ENCODE measurements at regions not wholly inside any gene's neighbourhood (a gene's known extent, or its start where the extent isn't known, plus 50 kb on each side); places are given as distances from the start of the nearest gene placed in this dataset.
"Not testable (repeated sequence)": the region's sequence is repeated elsewhere in the genome, so short reads cannot be mapped to it uniquely, and the experiment has no call there.

GRCh38 chr2:183998041-183998796, 600.1 kb upstream of the ZNF804A start:
- DNase-seq (ENCODE audit: low read depth) = no peak

DNA sequence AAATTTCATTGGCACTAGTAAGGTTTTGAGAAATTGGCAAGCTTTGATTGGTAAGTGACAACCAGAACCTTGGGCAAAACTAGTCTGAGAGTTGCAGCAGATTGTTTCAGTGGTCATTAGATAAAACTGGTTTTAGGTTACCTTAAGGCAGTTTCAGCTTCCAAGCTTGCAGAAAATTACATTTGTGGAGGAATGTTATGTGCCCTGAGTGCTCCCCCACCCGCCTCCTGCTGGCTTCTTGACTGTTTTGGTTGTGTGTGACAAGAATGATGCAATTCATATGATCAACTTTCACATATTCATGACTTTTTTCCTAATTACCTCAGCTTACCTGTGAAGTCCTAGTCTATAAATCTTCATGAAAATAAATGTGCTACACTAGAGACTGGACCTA, 599.5 kb upstream of the ZNF804A start:
- no peak for DNase-seq (ENCODE audit: low read depth)

DNA sequence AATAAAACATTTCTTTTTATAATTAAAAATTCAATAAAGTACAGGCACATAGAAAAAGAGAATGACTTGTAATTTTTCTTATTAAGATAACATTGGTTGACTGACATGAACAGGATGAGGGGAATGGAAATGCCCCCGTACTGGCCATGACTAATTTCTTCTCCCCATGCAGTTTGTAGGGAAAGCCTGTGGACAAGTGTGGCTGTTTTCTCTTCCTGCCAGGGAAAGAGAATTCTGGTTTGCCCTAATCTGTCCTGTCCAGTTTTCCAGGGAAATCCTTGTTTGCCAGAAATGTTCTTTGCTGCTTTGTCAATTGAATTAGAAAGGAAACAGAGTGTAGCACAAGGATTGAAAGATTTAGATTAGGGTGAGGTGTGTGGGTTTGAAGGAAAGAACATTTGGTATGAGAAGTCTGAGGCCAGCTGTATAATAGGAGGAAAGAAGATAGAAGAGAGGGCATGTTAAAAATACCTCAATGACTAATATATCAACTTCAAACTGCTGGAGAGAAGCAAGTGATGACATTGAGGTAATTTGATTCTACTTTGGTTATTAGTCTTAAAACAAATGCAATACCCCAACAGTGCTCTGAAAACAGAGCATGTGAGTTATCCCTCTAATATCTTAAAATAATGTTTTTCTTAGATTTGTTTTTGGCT, 593.9 kb upstream of the ZNF804A start:
- no peak for DNase-seq (ENCODE audit: low read depth)

DNA sequence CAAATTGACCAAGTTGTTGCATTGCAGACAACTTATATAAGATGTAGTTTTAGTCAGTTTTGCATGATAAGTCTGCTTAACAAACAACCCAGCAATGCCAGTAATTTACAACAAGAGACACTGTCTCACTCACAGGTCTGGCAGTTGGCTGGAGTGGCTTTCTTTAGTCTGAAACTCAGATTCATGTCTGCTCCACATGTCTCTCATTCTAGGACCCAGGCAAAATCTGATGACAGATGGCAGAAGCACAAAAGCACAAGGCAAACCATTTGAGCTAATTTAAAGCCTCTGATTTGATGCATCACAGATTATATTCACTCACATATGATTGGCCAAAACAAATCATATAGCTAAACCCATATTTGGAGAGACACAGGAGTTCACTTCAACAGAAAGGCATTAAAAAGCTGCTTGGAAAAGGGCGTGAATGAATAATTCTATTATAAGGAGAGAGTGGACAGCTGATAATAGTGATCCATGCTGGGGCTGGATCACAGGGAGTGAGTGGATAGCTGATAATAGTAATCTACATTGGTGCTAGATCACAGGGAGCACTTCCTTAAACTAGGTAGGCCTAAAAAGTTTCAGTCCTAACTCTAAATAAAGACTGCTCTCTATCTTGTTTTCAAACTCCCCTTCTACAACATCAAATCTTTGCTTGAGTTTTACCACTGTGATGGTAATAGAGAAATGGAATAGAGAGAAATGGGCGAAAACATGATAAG, 593.2 kb upstream of the ZNF804A start:
- DNase-seq (ENCODE audit: low read depth) = no peak

DNA sequence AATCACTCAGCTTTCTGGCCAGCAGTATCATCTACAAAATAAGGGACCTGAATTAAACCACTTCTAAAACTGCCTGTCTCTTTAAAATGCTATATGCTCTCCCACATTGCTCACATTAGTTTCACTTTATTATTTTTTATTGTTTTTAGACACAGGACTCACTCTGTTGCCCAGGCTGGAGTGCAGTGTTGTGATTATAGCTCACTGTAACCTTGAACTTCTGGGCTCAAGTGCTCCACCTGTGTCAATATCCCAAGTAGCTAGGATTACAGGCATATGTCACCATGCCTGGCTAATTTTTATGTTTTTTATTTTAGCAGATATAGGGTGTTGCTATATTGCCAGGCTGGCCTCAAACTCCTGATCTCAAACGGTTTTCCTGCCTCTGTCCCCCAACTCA, 591.3 kb upstream of the ZNF804A start:
- no peak for DNase-seq (ENCODE audit: low read depth)

GRCh38 chr2:184026961-184027360, 571.4 kb upstream of the ZNF804A start:
- DNase-seq (ENCODE audit: low read depth) = no peak

GRCh38 chr2:184030245-184030644, 568.1 kb upstream of the ZNF804A start:
- no peak for DNase-seq (ENCODE audit: low read depth)

DNA sequence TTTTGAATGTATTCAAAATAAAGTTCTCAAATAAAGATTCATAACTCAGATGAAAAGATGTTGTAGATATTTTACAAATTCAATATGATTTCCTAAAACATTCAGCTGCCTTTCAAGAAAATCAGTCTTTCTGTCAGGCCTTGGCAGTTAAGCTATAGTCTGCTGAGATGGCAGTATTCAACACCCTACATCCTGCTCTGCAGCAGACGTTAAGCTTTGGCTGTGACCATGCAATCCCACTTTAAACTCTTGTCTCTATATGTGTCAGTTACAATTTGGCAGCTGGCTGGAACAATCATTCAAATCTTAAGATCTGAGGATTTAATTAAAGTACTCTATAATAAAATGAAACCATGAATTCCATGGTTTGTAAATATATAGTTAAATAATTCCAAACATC, 567.3 kb upstream of the ZNF804A start:
- DNase-seq (ENCODE audit: low read depth) = no peak

DNA sequence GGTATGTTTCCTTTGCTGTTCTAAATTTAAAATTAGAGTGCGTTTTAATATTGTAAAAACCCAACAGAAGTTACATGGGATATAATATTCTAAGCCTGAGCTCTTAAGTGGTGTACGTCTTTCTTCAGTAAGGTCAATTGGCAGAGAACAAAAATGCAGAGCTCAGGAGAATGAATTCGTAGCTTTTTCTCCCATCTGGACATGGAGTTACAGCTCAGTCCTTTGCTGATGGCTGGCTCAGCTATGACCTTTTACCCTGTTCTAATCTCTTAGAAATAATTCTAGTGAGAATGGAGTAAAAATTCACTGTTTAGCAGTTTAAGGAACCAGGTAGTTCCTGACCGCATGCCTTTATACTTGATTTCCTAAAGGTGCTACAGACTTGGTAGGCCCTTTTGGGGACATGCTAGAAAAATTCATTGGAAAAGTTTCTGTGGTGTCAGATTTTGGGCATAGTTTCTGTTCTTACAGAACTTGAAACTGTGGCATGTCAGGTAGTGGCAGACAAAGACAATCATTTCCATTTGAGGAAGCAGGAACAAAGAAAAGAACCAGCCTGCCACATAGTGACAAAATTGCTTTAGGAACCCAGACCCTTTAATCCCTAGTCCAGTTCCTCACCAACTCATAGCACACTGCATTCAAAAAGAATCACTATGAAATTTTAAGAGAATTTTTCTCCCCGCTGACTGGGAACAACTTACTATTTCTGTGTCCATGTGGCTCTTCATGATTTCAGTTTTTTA, 566.8 kb upstream of the ZNF804A start:
- DNase-seq (ENCODE audit: low read depth) = no peak

GRCh38 chr2:184032983-184033382, 565.3 kb upstream of the ZNF804A start:
- DNase-seq (ENCODE audit: low read depth) = no peak

DNA sequence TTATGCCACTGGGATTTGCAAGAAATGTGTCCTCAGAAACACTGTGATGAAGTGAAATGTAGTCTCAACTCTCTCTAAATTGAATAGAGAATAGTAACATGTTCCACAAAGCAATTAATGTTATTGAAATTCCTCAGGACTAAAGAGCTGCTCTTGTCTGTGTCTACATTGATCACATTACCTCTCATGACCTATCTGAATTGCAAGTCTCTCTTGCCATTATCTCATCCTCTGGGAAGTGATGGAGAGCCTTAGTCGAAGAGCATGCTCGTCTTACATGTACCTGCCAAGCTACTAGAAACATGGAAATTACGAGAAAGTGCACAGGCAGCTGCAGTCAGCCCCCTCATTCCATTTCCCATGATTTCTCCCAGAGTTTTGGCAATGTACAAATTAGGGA, 561.1 kb upstream of the ZNF804A start:
- no peak for DNase-seq (ENCODE audit: low read depth)

DNA sequence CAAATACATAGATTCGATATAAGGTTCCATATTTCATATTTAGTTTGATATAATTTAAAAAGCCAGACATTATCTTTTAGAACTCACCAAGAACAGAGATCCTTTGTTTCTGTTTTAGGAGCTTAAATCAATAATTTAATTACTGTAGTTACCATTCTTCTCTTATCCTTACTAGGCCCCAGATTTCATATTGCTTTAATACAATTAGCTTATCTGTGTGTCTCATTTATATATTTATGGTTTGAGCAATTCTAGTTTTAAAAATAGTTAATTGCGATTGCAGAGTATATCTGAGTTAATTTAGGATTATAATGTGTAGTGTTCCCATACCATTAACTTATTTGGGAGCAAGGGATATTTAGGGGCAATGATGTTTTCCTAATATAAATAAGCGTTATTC, 558.8 kb upstream of the ZNF804A start:
- DNase-seq (ENCODE audit: low read depth) = no peak

DNA sequence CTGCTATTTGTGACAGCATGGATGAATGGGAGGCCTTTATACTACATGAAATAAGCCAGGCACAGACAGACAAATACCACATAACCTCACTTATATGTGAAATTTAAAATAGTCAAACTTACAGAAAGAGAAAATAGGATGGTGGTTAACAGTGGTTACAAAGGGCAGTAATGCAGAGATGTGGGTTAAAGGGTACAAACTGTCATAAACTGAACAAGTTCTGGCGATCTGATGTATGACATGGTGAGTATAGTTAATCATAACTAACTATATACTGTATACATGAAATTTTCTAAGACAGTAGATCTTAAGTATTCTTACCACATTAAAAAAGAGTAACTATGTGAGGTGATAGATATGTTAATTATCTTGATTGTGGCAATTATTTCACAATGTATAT, 558.1 kb upstream of the ZNF804A start:
- no peak for DNase-seq (ENCODE audit: low read depth)

GRCh38 chr2:184041077-184041476, 557.3 kb upstream of the ZNF804A start:
- no peak for DNase-seq (ENCODE audit: low read depth)

DNA sequence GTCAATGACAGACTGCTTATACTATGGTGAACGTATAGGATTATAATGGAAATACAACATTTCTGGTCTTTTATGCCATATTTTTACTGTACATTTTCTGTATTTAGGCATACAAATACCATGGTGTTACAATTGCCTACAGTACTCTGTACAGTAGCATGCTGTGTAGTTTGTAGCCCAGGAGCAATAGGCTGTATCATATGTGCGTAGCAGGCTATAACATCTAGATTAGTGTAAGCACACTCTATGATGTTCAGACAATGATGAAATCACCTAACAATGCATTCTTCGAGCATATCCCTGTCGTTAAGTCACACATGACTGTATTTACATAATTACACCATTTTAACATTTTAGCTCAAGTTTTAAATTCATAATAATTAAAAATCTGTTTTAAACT, 556.6 kb upstream of the ZNF804A start:
- DNase-seq (ENCODE audit: low read depth) = no peak

DNA sequence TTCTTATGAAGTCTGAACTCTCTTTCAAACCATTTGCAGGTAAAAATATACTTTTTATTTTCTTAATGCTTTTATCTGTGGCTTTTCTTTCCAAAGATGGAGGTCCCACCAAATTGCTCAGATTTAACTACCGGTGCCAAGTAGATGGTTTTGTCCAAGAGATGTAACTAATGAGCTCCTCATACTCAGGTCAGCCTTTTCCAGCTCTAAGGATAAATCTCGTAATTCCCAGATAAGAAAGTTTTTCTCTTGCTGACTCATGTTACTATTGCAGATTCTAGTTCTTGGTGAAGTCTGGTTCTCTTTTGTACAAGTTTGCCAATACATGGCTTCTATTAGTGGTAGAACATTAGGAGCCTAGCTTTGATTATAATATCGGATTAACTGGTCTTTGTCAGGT, 550.8 kb upstream of the ZNF804A start:
- no peak for DNase-seq (ENCODE audit: low read depth)

- DNase-seq (ENCODE audit: low read depth) = no peak
Measured at GRCh38 chr2:184049566-184049965, 548.8 kb upstream of the ZNF804A start.

DNA sequence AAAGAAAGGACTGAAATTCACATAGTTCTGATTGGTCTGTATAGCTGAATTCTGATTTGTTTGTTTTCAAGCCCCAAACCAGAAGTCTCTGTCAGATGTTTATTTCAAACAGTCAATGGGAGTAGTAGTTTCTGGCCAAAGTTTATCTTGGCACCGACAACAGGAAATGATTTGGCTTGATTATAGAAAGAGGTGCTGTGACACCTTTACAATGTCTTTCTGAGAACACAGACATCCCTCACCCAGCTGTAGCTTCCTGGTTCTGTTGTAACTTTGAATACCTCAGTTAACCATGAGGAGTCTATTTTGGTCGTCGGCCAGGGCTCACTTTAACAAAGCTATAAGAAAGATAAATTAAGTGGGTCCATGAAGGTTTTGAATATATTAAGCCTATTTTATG, 545.0 kb upstream of the ZNF804A start:
- DNase-seq (ENCODE audit: low read depth) = no peak

GRCh38 chr2:184054419-184054818, 543.9 kb upstream of the ZNF804A start:
- not testable (repeated sequence) for DNase-seq (ENCODE audit: low read depth)

DNA sequence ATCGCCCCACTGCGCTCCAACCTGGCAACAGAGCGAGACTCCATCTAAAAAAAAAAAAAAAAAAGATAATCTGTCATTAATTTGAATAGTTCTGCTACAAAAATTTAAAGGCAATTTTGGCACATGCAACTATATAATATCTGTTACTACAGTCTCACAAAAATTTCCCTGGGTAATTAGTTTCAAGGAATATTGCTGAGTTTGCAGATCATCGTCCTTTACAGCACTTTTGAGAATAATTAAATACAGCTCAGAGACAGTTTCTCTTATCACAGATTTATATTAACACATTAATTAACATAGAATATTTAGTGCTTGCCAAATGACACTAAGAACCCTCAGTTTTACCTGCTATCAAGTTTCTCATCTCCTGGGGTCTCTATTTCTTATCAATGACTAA, 540.4 kb upstream of the ZNF804A start:
- DNase-seq (ENCODE audit: low read depth) = no peak

GRCh38 chr2:184060268-184060667, 538.1 kb upstream of the ZNF804A start:
- not testable (repeated sequence) for DNase-seq (ENCODE audit: low read depth)

- no peak for DNase-seq (ENCODE audit: low read depth)
Measured at GRCh38 chr2:184067502-184067901, 530.8 kb upstream of the ZNF804A start.

All from forelimb muscle (tissue), 1 donor.